D721Med (cell line): ENCODE measurements at regions not wholly inside any gene's neighbourhood (a gene's known extent, or its start where the extent isn't known, plus 50 kb on each side); places are given as distances from the start of the nearest gene placed in this dataset.

Experiments used
- DNase-seq: peaks from one replicate; pipeline ENCODE4 v3.0.0; 2011; ENCODE audit warnings: low spot score; ENCODE audit not compliant: insufficient read length
- FAIRE-seq: peaks from 2 replicates; lab custom pipeline; 2011; peaks lifted over from hg19 to GRCh38; lab: Jason Lieb, UNC
- CTCF ChIP-seq: IDR thresholded peaks from 2 replicates; pipeline ENCODE4 v1.5.1; 2012; ENCODE audit warnings: mild to moderate bottlenecking, control low read depth; ENCODE audit not compliant: insufficient read depth; ENCODE audit errors: missing control alignments

GRCh38 chr15:94829887-94830884, 598.8 kb downstream of the MCTP2 start:
- TF ChIP-seq CTCF, result no peak
- DNase-seq (no peak), FAIRE-seq (no peak)

- DNase-seq (no peak), FAIRE-seq (no peak)
- no peak for TF ChIP-seq CTCF
Observed at GRCh38 chr15:94834000-94834399, 602.6 kb downstream of the MCTP2 start.

- FAIRE-seq (no peak), DNase-seq (no peak)
- TF ChIP-seq CTCF, result no peak
Observed at GRCh38 chr15:94834494-94834893, 603.1 kb downstream of the MCTP2 start.

GRCh38 chr15:94838281-94838680, 606.9 kb downstream of the MCTP2 start:
- FAIRE-seq, result no peak

GRCh38 chr15:94840794-94841783, 609.7 kb downstream of the MCTP2 start:
- DNase-seq, result no peak
- TF ChIP-seq CTCF, result no peak
- no peak for FAIRE-seq

More at GRCh38 chr15:94838281-94838680, 606.9 kb downstream of the MCTP2 start:
- TF ChIP-seq CTCF, result no peak
- no peak for DNase-seq

- DNase-seq (no peak), FAIRE-seq (no peak)
- TF ChIP-seq CTCF, result no peak
Observed at GRCh38 chr15:94843060-94843459, 611.7 kb downstream of the MCTP2 start.
